NCI-H146 (cell line): ENCODE measurements at regions not wholly inside any gene's neighbourhood (a gene's known extent, or its start where the extent isn't known, plus 50 kb on each side); places are given as distances from the start of the nearest gene placed in this dataset.

Experiments used
- DNase-seq: peaks from one replicate; lab custom pipeline; 2025; lab: John Stamatoyannopoulos, UW

GRCh38 chr11:104594228-104594958 is 303.9 kb downstream of the CASP12 start:
- no peak for DNase-seq

- DNase-seq = no peak
Measured at GRCh38 chr11:104588970-104589369, 309.3 kb downstream of the CASP12 start.

GRCh38 chr11:104588446-104588845 is 309.8 kb downstream of the CASP12 start:
- DNase-seq = no peak

GRCh38 chr11:104584823-104585222 is 313.4 kb downstream of the CASP12 start:
- DNase-seq = no peak

- DNase-seq = no peak
Measured at GRCh38 chr11:104583857-104584256, 314.4 kb downstream of the CASP12 start.

- no peak for DNase-seq
Measured at GRCh38 chr11:104582431-104582830, 315.8 kb downstream of the CASP12 start.

- DNase-seq = peak; percentile 45
Measured at GRCh38 chr11:104581246-104581980, 316.8 kb downstream of the CASP12 start.

GRCh38 chr11:104573441-104573990 is 324.7 kb downstream of the CASP12 start:
- no peak for DNase-seq

- DNase-seq = no peak
Measured at GRCh38 chr11:104572279-104572678, 326.0 kb downstream of the CASP12 start.

GRCh38 chr11:104570078-104570701 is 328.1 kb downstream of the CASP12 start:
- no peak for DNase-seq

- DNase-seq = no peak
Measured at GRCh38 chr11:104565583-104565961, 332.7 kb downstream of the CASP12 start.

GRCh38 chr11:104564921-104565582 is 333.2 kb downstream of the CASP12 start:
- no peak for DNase-seq

- DNase-seq = no peak
Measured at GRCh38 chr11:104556606-104557301, 341.5 kb downstream of the CASP12 start.

- DNase-seq = no peak
Measured at GRCh38 chr11:104549019-104549418, 349.2 kb downstream of the CASP12 start.

GRCh38 chr11:104547996-104548661 is 350.1 kb downstream of the CASP12 start:
- DNase-seq = no peak

- DNase-seq = no peak
Measured at GRCh38 chr11:104546501-104546900, 351.8 kb downstream of the CASP12 start.

- DNase-seq = no peak
Measured at GRCh38 chr11:104541701-104542100, 356.6 kb downstream of the CASP12 start.

- DNase-seq = no peak
Measured at GRCh38 chr11:104538313-104538712, 359.9 kb downstream of the CASP12 start.

- no peak for DNase-seq
Measured at GRCh38 chr11:104534278-104534677, 364.0 kb downstream of the CASP12 start.

- no peak for DNase-seq
Measured at GRCh38 chr11:104531894-104532293, 366.4 kb downstream of the CASP12 start.

- peak; percentile 43 for DNase-seq
Measured at GRCh38 chr11:104531075-104531474, 367.1 kb upstream of the PDGFD start.
